ENCODE measurements at regions not wholly inside any gene's neighbourhood (a gene's known extent, or its start where the extent isn't known, plus 50 kb on each side); places are given as distances from the start of the nearest gene placed in this dataset.

DNA sequence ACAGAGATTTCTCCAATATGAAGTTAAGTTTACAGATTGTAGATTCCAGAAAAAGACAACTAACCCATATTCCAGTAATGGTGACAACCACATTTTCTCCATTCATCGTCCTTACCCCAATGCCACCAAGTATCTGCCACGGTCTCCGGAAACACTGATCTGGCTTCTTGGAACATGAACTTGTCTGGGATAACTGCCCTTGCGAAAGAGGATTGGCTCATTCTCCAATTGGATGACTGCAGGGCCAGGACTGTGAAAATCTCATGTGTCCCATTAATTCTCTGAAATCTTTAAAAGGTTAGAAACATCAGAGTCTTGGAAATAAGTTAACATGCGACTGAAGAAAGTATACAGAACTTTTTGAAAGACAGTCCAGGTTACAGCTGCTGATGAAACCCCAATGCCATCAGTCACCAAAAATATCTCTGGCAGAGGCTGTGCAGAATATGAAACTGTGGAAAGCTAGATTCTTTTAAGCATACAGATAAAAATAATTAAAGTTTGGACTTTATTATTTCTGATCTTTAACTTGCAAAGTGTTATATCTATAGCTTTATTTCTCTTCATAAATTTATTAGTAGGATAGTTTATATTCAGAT lies 496.9 kb downstream of the PPARGC1A start:
- TF ChIP-seq, protein P1, sequence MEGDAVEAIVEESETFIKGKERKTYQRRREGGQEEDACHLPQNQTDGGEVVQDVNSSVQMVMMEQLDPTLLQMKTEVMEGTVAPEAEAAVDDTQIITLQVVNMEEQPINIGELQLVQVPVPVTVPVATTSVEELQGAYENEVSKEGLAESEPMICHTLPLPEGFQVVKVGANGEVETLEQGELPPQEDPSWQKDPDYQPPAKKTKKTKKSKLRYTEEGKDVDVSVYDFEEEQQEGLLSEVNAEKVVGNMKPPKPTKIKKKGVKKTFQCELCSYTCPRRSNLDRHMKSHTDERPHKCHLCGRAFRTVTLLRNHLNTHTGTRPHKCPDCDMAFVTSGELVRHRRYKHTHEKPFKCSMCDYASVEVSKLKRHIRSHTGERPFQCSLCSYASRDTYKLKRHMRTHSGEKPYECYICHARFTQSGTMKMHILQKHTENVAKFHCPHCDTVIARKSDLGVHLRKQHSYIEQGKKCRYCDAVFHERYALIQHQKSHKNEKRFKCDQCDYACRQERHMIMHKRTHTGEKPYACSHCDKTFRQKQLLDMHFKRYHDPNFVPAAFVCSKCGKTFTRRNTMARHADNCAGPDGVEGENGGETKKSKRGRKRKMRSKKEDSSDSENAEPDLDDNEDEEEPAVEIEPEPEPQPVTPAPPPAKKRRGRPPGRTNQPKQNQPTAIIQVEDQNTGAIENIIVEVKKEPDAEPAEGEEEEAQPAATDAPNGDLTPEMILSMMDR (conservative IDR thresholded peaks at IDR 0.05; ENCODE audit: low read length): no peak
- TF ChIP-seq EZH2phosphoT487 (IDR thresholded peaks at IDR 0.05; ENCODE audit: borderline replicate concordance): no peak
